Ovary (tissue), 7 donors: ENCODE measurements at regions not wholly inside any gene's neighbourhood (a gene's known extent, or its start where the extent isn't known, plus 50 kb on each side); places are given as distances from the start of the nearest gene placed in this dataset.

Experiments used
- DNase-seq, 5 donors: peaks; one replicate each; pipeline ENCODE4 v3.0.0-alpha.2; 2019 to 2020
- H3K27ac ChIP-seq, 2 donors: fragments of 200-600 bp; one replicate each; pipeline versions ENCODE4 v1.5.1 to v1.8.0; 2019 to 2022
- H3K27me3 ChIP-seq: fragments of 200-600 bp; one replicate; pipeline ENCODE4 v1.8.0; 2022
- H3K36me3 ChIP-seq: fragments of 200-600 bp; sonication (generic); one replicate; pipeline ENCODE4 v1.5.1; 2019
- H3K4me1 ChIP-seq: one replicate; pipeline ENCODE4 v1.8.1; 2013; ENCODE audit warnings: mild to moderate bottlenecking, moderate library complexity; ENCODE audit not compliant: insufficient read depth
- H3K4me3 ChIP-seq: fragments of 200-600 bp; sonication (generic); one replicate; pipeline ENCODE4 v1.5.1; 2017
- H3K9me3 ChIP-seq, 2 donors: fragments of 200-600 bp in 1 of 2; sonication (generic) in 1 of 2; one replicate each; pipeline versions ENCODE4 v1.5.1 to v1.8.1; 2013 to 2019; ENCODE audit warnings: mild to moderate bottlenecking in 1 of 2, moderate library complexity in 1 of 2
- EP300 ChIP-seq: sonication (generic); formaldehyde crosslinking; IDR thresholded peaks from one replicate; pipeline ENCODE4 v1.6.1; 2017; ENCODE audit warnings: antibody characterized with exemption
- POLR2A ChIP-seq: fragments of 450-650 bp; IDR thresholded peaks from one replicate; pipeline ENCODE4 v1.6.1; 2017; ENCODE audit warnings: antibody characterized with exemption, mild to moderate bottlenecking, moderate library complexity
- WGBS, 3 donors: extraction: QIAGEN DNeasy Blood & Tissue Kit in 1 of 3; methylation state at CpG; one replicate each; pipeline versions ENCODE4 v1.1.5 to v1.1.7; 2013 to 2017; 5-methylcytosine and 5-hydroxymethylcytosine counted together
- intact Hi-C, 4 donors: fragments of 100-400 bp; cut with DNase I; formaldehyde crosslinking; loops; one replicate each; pipeline versions ENCODE4 v1.11.0 to v1.15.1; 2022 to 2023
- TF ChIP-seq, protein P1 (sequence below), 3 donors: fragments of 450-650 bp in 2 of 3; fragments of 200-600 bp in 1 of 3; IDR thresholded peaks; one replicate each; pipeline versions ENCODE4 v1.5.1 to v1.8.0; 2016 to 2022; ENCODE audit warnings: antibody characterized with exemption in 3 of 3, mild to moderate bottlenecking in 1 of 3
- donor health status: DM: no; HTN: no; CAD: no; lungs with moderate emphysema.
- donor health status: DM: no; HTN: no; CAD: no.
- donor health status: Bipolar disorder and iron deficiency.
- donor health status: DM: no; HTN: no; CAD: no.
- donor health status: DM: yes; HTN: yes; CAD: no.

DNA sequence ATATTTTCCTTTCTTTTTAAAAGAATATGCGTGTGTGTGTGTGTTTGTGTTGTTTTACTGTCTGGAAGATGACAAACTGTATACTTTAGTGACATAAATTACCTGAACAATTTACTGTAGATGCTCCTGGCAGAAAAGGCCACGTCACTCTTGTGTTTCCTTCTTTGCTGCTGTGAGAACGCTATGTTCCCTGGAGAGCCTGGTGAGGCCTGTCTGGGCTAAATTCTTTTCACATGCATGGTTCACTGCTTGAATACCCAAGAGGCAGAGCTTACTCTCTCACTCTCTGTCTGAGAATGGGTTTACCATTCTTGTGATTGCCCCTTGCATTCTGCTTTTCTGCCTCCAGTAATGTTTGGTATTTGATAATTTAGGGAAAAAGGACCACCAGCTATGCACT, 64.3 kb downstream of the EDN1 start:
- no peak overlapping the region for H3K27ac ChIP-seq

DNA sequence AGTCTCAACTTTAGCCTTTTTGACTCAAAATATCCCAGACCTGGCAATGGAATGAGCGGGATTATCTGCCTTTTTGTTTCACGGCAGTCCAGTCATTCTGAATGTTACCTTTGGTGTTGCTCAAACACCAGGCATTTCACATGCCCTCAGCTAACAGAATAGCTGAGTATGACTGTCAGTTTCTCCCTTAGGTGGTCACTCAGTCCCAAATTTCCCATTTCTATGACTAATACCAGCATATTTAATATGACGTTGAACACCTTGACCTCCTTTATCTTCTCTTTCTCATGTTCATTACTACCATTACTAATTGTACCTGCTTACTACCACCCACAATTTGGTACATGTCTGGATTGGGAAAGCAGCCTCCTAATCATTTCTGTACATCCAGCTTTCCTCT, 65.2 kb downstream of the EDN1 start:
- Histone ChIP-seq H3K27me3 (no peaks in the 10 kb centered on the region), H3K9me3 (peaks cover 0 to 4% of the 10 kb centered on the region in 2 donors), H3K4me3 (no peak overlapping the region), H3K27ac (no peak overlapping the region), H3K4me1 (no peaks in the 10 kb centered on the region), H3K36me3 (no peaks in the 10 kb centered on the region)
- 80 to 92% (median 87%) methylated on average over 3 of the region's 3 CpGs for WGBS, 3 donors
- DNase-seq, result no peak
- TF ChIP-seq, protein P1, sequence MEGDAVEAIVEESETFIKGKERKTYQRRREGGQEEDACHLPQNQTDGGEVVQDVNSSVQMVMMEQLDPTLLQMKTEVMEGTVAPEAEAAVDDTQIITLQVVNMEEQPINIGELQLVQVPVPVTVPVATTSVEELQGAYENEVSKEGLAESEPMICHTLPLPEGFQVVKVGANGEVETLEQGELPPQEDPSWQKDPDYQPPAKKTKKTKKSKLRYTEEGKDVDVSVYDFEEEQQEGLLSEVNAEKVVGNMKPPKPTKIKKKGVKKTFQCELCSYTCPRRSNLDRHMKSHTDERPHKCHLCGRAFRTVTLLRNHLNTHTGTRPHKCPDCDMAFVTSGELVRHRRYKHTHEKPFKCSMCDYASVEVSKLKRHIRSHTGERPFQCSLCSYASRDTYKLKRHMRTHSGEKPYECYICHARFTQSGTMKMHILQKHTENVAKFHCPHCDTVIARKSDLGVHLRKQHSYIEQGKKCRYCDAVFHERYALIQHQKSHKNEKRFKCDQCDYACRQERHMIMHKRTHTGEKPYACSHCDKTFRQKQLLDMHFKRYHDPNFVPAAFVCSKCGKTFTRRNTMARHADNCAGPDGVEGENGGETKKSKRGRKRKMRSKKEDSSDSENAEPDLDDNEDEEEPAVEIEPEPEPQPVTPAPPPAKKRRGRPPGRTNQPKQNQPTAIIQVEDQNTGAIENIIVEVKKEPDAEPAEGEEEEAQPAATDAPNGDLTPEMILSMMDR (IDR thresholded peaks at IDR 0.05), result no peak
- TF ChIP-seq EP300, result no peak
- TF ChIP-seq POLR2A, result no peak
- intact Hi-C loops, result no loop called here

More for the DNA sequence above, 64.3 kb downstream of the EDN1 start:
- intact Hi-C loops, result no loop called here
- Histone ChIP-seq H3K4me1 (no peaks in the 10 kb centered on the region), H3K4me3 (no peak overlapping the region), H3K27me3 (no peaks in the 10 kb centered on the region), H3K9me3 (peaks cover 0 to 4% of the 10 kb centered on the region in 2 donors), H3K36me3 (no peaks in the 10 kb centered on the region)
- no peak for TF ChIP-seq POLR2A
- TF ChIP-seq, protein P1 (IDR thresholded peaks at IDR 0.05), result no peak
- no peak for TF ChIP-seq EP300
- no peak for DNase-seq
- 43 to 53% (median 45%) methylated on average over 3 of the region's 3 CpGs for WGBS, 3 donors

DNA sequence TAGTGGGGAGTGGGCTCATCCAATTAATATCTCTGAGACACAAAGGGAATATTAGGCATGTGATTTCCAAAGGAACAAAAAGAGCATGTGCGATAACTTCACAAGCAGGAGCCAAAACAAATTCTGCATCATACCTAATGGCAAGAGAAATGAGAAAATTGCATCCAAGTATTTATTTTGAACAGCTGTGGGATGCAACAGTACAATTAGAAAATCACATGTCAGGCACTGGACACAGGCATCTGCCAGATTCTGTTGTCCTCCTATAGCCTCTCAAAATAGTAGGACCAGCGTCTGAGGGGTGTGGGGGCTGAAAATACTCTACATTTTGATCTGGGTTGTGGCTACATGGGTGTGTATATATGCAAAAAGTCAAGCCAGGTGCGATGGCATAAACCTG, 66.3 kb downstream of the EDN1 start:
- TF ChIP-seq EP300, result no peak
- TF ChIP-seq POLR2A, result no peak
- TF ChIP-seq, protein P1 (IDR thresholded peaks at IDR 0.05), result no peak
- Histone ChIP-seq H3K4me1 (no peaks in the 10 kb centered on the region), H3K27me3 (no peaks in the 10 kb centered on the region), H3K27ac (no peak overlapping the region), H3K36me3 (no peaks in the 10 kb centered on the region), H3K9me3 (peaks cover 0 to 4% of the 10 kb centered on the region in 2 donors), H3K4me3 (no peak overlapping the region)
- WGBS, 3 donors, result 78 to 86% (median 83%) methylated on average over 3 of the region's 3 CpGs
- no peak for DNase-seq
- intact Hi-C loops, result no loop called here

DNA sequence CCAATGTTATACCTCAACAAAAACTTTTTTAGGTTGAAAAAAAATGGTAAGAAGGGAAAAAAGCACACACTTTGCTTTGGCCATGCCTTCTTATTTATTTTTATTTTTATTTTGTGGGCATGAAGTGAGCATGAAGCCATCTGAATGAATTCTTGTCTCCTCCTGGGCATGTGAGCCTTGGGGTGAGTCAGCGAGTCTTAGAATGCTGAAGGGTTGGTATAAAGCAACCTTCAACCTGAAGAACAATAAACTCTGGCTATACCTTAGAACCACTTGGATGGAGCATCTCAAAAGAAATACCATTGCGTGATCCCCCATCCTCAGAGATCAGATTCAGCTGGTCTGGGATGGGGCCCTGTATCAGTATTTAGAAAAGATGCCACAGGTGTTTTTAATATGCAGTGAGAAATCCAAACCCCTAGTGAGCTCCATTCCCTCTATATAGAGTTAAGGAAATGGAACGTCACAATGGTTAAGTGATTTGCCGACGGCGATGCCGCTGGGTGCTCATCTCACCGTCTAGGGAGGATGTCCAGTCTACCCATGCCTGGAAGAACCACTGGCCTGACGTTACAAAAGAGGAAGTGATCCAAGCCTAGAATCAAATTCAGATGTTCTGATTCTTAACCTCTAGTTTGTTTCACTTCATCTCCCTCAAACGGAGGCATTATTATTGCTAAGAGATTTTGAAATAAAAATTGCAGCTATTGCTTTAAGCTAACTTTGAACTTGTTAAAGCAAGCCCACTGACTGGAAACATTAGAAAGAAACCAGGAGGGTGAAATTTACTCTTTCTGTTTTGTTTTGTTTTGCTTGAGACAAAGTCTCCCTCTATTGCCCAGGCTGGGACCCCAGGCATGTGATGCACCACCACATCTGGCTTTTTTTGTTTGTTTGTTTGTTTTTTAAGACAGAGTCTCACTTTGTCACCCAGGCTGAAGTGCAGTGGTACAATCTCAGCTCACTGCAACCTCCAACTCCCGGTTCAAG, 67.1 kb downstream of the EDN1 start:
- H3K4me1 ChIP-seq, result no peaks in the 10 kb centered on the region
- WGBS, 3 donors, result 77 to 81% (median 81%) methylated on average over 11 of the region's 11 CpGs
- TF ChIP-seq, protein P1 (IDR thresholded peaks at IDR 0.05), result no peak
- TF ChIP-seq EP300, result no peak
- intact Hi-C loops, result no loop called here
- H3K27ac ChIP-seq, result no peak overlapping the region
- H3K36me3 ChIP-seq, result no peaks in the 10 kb centered on the region
- no peaks in the 10 kb centered on the region for H3K9me3 ChIP-seq
- H3K4me3 ChIP-seq, result no peak overlapping the region
- no peak for DNase-seq
- H3K27me3 ChIP-seq, result no peaks in the 10 kb centered on the region
